WERI-Rb-1 (cell line): ENCODE measurements at regions not wholly inside any gene's neighbourhood (a gene's known extent, or its start where the extent isn't known, plus 50 kb on each side); places are given as distances from the start of the nearest gene placed in this dataset.

Experiments
- DNase-seq: peaks from one replicate; pipeline ENCODE4 v3.0.0-alpha.2; 2020
- H3K27ac ChIP-seq: fragments of 250-450 bp; sonication (Bioruptor Pico); 2 replicates; pipeline ENCODE4 v1.5.1; 2020; ENCODE audit warnings: mild to moderate bottlenecking, moderate library complexity
- H3K27me3 ChIP-seq: fragments of 250-450 bp; sonication (Bioruptor Pico); 2 replicates; pipeline ENCODE4 v1.5.1; 2021; ENCODE audit warnings: mild to moderate bottlenecking, low read depth, moderate library complexity; ENCODE audit not compliant: insufficient read depth, severe bottlenecking
- H3K36me3 ChIP-seq: fragments of 250-450 bp; sonication (Bioruptor Pico); 2 replicates; pipeline ENCODE4 v1.5.1; 2020; ENCODE audit warnings: mild to moderate bottlenecking, moderate library complexity
- H3K4me3 ChIP-seq: 2 replicates; pipeline ENCODE4 v1.5.1; 2011; ENCODE audit warnings: low read depth, mild to moderate bottlenecking, control low read depth, low read length
- H3K9me3 ChIP-seq: fragments of 250-450 bp; sonication (Bioruptor Pico); 2 replicates; pipeline ENCODE4 v1.5.1; 2021; ENCODE audit warnings: mild to moderate bottlenecking, moderate library complexity; ENCODE audit not compliant: severe bottlenecking
- CTCF ChIP-seq: IDR thresholded peaks from 2 replicates; pipeline ENCODE4 v1.5.1; 2011; ENCODE audit warnings: low read depth, mild to moderate bottlenecking, control low read depth, inconsistent platforms, low read length

GRCh38 chr5:158570502-158570901 is 529.2 kb downstream of the EBF1 start:
- DNase-seq = no peak
- no peak overlapping the region for H3K27ac ChIP-seq
- H3K27me3 ChIP-seq = no peaks in the 10 kb centered on the region
- no peaks in the 10 kb centered on the region for H3K9me3 ChIP-seq
- H3K36me3 ChIP-seq = no peaks in the 10 kb centered on the region
- H3K4me3 ChIP-seq = no peak overlapping the region
- no peak for TF ChIP-seq CTCF

- Histone ChIP-seq H3K4me3 (no peak overlapping the region), H3K27me3 (no peaks in the 10 kb centered on the region), H3K27ac (no peak overlapping the region), H3K9me3 (no peaks in the 10 kb centered on the region), H3K36me3 (no peaks in the 10 kb centered on the region)
- TF ChIP-seq CTCF = no peak
- no peak for DNase-seq
Measured at GRCh38 chr5:158569534-158569933, 530.2 kb downstream of the EBF1 start.

GRCh38 chr5:158565017-158565789 is 534.5 kb downstream of the EBF1 start:
- no peak for DNase-seq
- no peak for TF ChIP-seq CTCF
- no peaks in the 10 kb centered on the region for H3K27me3 ChIP-seq
- H3K9me3 ChIP-seq = no peaks in the 10 kb centered on the region
- no peak overlapping the region for H3K4me3 ChIP-seq
- no peak overlapping the region for H3K27ac ChIP-seq
- H3K36me3 ChIP-seq = no peaks in the 10 kb centered on the region

- TF ChIP-seq CTCF = no peak
- Histone ChIP-seq H3K27ac (no peak overlapping the region), H3K36me3 (no peaks in the 10 kb centered on the region), H3K4me3 (no peak overlapping the region), H3K9me3 (no peaks in the 10 kb centered on the region), H3K27me3 (no peaks in the 10 kb centered on the region)
- DNase-seq = no peak
Measured at GRCh38 chr5:158563760-158564390, 535.8 kb downstream of the EBF1 start.

GRCh38 chr5:158561562-158562190 is 538.0 kb downstream of the EBF1 start:
- no peak overlapping the region for H3K27ac ChIP-seq
- no peaks in the 10 kb centered on the region for H3K9me3 ChIP-seq
- no peak overlapping the region for H3K4me3 ChIP-seq
- no peaks in the 10 kb centered on the region for H3K27me3 ChIP-seq
- DNase-seq = no peak
- no peak for TF ChIP-seq CTCF
- H3K36me3 ChIP-seq = no peaks in the 10 kb centered on the region
